Effector memory CD4-positive, alpha-beta T cell (primary cell): ENCODE measurements at regions not wholly inside any gene's neighbourhood (a gene's known extent, or its start where the extent isn't known, plus 50 kb on each side); places are given as distances from the start of the nearest gene placed in this dataset.
"Not testable (repeated sequence)": the region's sequence is repeated elsewhere in the genome, so short reads cannot be mapped to it uniquely, and the experiment has no call there.

Source experiments
- DNase-seq, 3 donors: peaks; one replicate each; pipeline ENCODE4 v3.0.0-alpha.2; 2020
- H3K27ac ChIP-seq: 2 replicates; pipeline ENCODE4 v1.7.0; 2013; ENCODE audit warnings: mild to moderate bottlenecking, low read length, moderate library complexity; ENCODE audit not compliant: insufficient read depth, poor library complexity, severe bottlenecking
- H3K27me3 ChIP-seq: replicated peaks from 2 replicates; pipeline ENCODE4 v1.7.0; 2013; ENCODE audit warnings: mild to moderate bottlenecking, low read length; ENCODE audit not compliant: insufficient read depth, control insufficient read depth, poor library complexity, severe bottlenecking
- H3K36me3 ChIP-seq: 2 replicates; pipeline ENCODE4 v1.7.0; 2013; ENCODE audit warnings: mild to moderate bottlenecking, low read length, moderate library complexity; ENCODE audit not compliant: control insufficient read depth, insufficient read depth
- H3K4me1 ChIP-seq: 2 replicates; pipeline ENCODE4 v1.7.0; 2013; ENCODE audit warnings: low read length, mild to moderate bottlenecking; ENCODE audit not compliant: control insufficient read depth, insufficient read depth, poor library complexity, severe bottlenecking
- H3K4me3 ChIP-seq: 2 replicates; pipeline ENCODE4 v1.7.0; 2013; ENCODE audit warnings: low read length, low read depth, mild to moderate bottlenecking; ENCODE audit not compliant: insufficient read depth, poor library complexity, severe bottlenecking
- H3K9me3 ChIP-seq: 2 replicates; pipeline ENCODE4 v1.7.0; 2013; ENCODE audit warnings: mild to moderate bottlenecking, low read length, moderate library complexity; ENCODE audit not compliant: control insufficient read depth

DNA sequence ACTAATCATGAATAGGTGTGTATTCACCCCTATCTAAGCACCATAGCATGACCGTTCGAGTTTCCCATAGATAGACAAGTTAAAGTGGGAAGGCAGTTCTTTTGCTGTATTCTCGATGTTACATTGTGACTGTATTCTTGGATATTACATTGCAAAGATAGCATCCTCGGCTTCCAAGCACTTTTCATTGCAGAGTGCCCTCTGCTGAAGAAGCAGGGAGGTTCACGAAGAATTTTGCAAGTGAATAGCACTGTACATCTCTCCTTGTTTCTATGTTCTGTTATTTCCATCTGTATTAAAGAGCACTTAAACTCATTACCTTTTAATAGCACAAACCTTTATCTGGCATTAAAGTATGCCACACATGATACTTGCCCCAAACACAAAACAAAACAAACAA lies 426.7 kb upstream of the ARX start:
- no peak for DNase-seq
- H3K4me1 ChIP-seq = no peaks in the 10 kb centered on the region
- no peaks in the 10 kb centered on the region for H3K9me3 ChIP-seq

DNA sequence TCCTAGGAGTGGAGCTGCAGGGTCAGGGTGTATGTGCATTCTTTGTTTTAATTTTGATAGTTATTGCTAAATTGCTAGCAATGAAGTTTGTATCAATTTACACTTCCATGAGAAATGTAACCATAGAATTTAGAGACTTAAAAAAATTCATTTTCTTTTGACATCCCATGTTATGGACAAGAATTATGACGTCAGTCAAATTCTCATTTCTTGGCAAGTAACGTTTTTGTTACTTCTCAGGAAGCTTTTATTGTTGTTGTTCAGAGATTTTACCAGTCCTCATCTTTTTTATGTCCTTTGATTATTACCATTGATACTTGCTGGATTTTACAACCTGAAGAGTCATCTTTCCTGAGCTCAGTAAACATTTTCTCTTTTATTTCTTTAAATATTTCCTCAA lies 417.5 kb upstream of the ARX start:
- H3K9me3 ChIP-seq = no peaks in the 10 kb centered on the region
- no peaks in the 10 kb centered on the region for H3K27me3 ChIP-seq

More for the DNA sequence above, 426.7 kb upstream of the ARX start:
- Histone ChIP-seq H3K4me3 (no peak overlapping the region), H3K27ac (no peak overlapping the region), H3K27me3 (no peaks in the 10 kb centered on the region), H3K36me3 (no peaks in the 10 kb centered on the region)

DNA sequence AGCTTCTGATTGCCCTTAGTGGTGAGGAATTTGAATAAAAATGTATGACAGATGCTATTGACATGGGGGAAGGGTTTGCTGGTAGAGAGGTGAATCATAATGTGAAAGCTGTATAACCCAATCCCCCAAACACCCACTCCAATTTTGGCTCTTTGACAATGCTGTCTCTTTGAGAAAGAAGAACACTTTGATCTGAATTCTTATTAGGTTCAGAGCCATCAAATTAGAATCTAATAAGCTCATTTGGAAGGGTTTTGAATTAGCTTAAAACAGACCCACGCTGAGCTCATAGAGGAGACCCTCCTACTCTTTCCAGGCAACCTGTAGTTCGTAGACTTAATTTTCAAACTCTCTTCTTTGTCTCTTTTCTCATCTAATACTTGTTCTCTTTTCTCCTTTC lies 416.6 kb upstream of the ARX start:
- Histone ChIP-seq H3K4me3 (no peak overlapping the region), H3K4me1 (no peaks in the 10 kb centered on the region), H3K27ac (no peak overlapping the region), H3K36me3 (no peaks in the 10 kb centered on the region), H3K27me3 (no peaks in the 10 kb centered on the region), H3K9me3 (no peaks in the 10 kb centered on the region)
- no peak for DNase-seq

More for the DNA sequence above, 417.5 kb upstream of the ARX start:
- no peaks in the 10 kb centered on the region for H3K36me3 ChIP-seq
- no peaks in the 10 kb centered on the region for H3K4me1 ChIP-seq
- no peak overlapping the region for H3K4me3 ChIP-seq
- no peak for DNase-seq
- no peak overlapping the region for H3K27ac ChIP-seq

DNA sequence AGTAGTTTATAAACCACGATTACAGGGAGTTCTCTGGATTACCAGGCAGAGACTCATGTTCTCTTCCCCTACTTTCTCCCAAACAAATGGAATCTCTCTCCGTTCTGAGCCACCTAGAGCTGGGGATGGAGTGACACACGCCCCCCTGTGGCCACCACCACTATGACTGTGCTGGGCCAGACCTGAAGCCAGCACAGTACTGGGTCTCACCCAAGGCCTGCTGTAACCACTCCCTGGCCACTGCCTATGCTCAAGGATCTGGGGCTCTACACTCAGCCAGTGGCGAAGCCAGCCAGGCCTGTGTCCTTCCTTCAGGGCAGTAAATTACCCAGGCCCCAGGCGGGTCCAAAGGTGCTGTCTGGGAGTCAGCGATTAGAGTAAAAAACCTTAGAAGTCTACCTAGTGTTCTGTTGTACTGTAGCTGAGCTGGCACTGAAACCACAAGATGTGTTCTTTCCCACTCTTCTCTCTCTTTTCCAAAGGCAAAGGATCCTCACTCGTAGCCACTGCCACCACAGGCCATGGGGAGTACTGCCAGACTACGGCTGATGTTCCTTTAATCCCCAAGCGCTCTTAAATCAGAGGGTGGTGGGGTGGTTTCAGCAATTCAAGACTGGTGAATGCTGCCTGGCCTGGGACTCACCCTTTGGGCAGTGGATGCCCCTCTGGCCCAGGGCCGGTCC lies 412.2 kb upstream of the ARX start:
- DNase-seq = no peak
- no peak overlapping the region for H3K4me3 ChIP-seq
- H3K9me3 ChIP-seq = no peaks in the 10 kb centered on the region
- no peaks in the 10 kb centered on the region for H3K27me3 ChIP-seq
- H3K36me3 ChIP-seq = no peaks in the 10 kb centered on the region
- H3K4me1 ChIP-seq = no peaks in the 10 kb centered on the region
- no peak overlapping the region for H3K27ac ChIP-seq

DNA sequence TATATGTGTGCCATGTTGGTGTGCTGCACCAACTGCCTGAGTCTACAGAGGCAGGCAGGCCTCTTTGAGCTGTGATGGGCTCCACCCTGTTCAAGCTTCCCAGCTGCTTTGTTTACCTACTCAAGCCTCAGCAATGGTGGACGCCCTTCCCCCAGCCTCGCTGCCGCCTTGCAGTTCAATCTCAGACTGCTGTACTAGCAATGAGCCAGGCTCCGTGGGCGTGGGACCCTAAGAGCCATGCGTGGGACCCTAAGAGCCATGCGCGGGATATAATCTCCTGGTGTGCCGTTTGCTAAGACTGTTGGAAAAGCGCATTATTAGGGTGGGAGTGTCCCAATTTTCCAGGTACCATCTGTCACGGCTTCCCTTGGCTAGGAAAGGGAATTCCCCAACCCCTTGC lies 388.4 kb upstream of the ARX start:
- H3K36me3 ChIP-seq, H3K27ac ChIP-seq, DNase-seq, H3K4me1 ChIP-seq, H3K27me3 ChIP-seq, H3K9me3 ChIP-seq, H3K4me3 ChIP-seq: not testable (repeated sequence)

DNA sequence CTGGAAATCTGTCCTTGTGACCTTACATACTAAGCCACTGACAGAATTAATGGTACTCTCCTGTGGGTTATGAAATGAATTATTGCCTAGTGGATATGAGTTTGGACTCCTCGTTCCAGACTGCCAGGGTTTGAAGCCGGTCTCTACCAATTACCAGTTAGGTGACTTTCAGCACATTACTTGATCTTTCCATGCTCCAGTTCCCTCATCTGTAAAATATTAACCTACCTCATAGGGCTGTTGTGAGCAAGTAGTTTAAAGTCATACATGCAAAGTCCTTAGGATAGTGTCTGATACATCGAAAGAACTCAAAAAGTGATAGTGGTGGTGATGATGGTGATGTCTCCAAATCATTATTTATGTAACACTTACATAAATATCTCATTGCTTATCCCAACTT lies 373.5 kb upstream of the ARX start:
- Histone ChIP-seq H3K27ac (no peak overlapping the region), H3K36me3 (no peaks in the 10 kb centered on the region), H3K4me3 (no peak overlapping the region), H3K9me3 (no peaks in the 10 kb centered on the region), H3K4me1 (no peaks in the 10 kb centered on the region), H3K27me3 (no peaks in the 10 kb centered on the region)
- no peak for DNase-seq

DNA sequence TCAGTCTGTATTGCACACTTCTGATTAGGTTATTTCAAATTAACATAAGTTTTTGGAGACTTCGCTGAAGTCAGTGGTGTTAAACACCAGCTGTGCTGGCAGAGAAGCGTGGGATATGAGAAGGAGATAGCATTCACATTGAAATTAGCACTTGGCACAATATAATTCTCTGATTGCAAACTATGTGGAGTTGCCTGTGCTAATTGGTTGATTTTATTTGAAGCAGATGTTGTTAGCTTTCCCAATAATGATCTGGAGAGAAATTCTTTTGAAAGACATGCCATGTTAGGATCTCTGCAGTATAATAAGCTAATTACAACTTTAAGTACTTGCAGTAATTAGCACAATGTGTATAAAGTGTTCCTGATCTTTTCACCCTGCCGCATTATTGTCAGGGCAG lies 367.4 kb upstream of the ARX start:
- no peak overlapping the region for H3K4me3 ChIP-seq
- H3K36me3 ChIP-seq = no peaks in the 10 kb centered on the region
- H3K9me3 ChIP-seq = no peaks in the 10 kb centered on the region
- no peaks in the 10 kb centered on the region for H3K4me1 ChIP-seq
- no peaks in the 10 kb centered on the region for H3K27me3 ChIP-seq
- H3K27ac ChIP-seq = no peak overlapping the region
- DNase-seq = no peak

DNA sequence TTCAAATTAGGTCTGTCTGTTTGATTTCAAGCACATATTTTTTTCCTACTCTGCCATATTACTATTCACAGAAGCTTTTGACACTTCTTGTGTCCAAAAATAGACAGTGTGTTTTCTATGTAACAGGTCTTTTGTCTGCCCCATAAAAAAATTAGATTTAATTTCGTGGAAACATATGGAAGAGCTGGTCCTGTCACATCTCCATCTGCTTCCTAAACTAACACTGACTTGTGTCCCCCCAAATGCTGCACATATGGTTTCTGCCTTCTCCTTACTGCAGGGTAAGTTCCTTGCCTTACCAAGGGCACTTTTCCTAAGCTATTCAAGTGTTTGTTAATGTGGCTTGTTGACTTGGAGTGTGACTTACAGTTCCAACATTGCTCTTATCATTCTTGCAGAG lies 340.7 kb upstream of the ARX start:
- H3K4me1 ChIP-seq = no peaks in the 10 kb centered on the region
- no peak overlapping the region for H3K27ac ChIP-seq
- H3K36me3 ChIP-seq = no peaks in the 10 kb centered on the region
- no peaks in the 10 kb centered on the region for H3K9me3 ChIP-seq
- DNase-seq = no peak
- no peaks in the 10 kb centered on the region for H3K27me3 ChIP-seq
- no peak overlapping the region for H3K4me3 ChIP-seq

DNA sequence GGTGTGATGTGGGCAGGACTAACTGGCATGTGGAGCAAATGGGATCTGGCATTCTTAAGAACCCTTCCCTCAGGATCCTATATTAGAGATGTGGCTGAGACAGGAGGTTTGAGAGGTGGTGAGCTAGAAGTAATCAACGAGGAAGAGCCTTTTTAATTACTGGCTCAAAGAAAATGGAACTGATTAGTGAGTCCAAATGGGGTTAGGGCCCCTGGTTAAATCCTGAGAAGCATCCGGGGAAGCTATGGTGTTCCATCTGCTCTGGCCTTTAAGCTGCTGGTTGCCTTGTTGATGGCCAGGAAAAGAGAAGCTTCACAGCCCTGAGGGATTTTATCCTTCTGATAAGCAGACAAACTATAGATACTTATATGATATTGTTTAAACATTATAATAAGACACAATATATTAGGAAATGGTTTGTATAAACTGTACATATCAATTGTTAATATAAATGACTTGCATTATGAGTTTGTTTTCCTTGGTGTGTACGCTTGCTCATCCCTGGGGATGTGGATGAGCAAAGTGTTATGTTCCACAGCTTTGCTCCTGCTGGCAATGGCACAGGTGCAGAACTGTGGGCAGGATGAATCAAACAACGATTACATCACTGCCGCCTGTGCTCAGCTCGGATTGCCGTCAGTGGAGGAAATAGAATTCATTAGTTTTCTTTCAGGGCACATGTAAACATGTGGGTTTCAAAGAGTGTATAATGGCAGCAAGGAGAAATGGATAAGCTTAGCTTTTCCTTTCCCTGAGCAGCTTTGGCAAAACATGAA lies 328.6 kb upstream of the ARX start:
- Histone ChIP-seq H3K4me3 (no peak overlapping the region), H3K27me3 (no peaks in the 10 kb centered on the region), H3K36me3 (no peaks in the 10 kb centered on the region), H3K9me3 (no peaks in the 10 kb centered on the region), H3K27ac (no peak overlapping the region), H3K4me1 (no peaks in the 10 kb centered on the region)
- no peak for DNase-seq

DNA sequence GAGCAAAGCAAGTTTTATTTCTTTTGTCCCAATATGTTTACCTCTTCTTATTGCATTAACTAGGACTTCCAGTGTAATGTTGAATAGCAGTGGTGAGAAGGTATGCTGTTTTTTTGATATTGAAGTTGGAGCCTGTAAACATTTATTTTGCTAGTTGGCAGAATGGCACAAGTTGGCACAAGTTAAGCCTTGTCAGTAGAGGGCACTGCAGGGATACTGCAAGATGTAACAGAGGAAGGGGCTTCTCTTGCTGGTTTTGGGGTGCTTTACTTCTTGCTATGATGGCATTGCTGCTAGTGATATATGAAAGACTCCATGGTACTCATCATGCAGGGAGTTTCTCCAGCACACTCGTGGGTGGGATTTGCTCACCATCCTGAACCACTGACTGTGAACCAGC lies 327.3 kb upstream of the ARX start:
- Histone ChIP-seq H3K36me3 (no peaks in the 10 kb centered on the region), H3K9me3 (no peaks in the 10 kb centered on the region), H3K27me3 (no peaks in the 10 kb centered on the region)

More for the DNA sequence above, 327.3 kb upstream of the ARX start:
- Histone ChIP-seq H3K4me1 (no peaks in the 10 kb centered on the region), H3K4me3 (no peak overlapping the region), H3K27ac (no peak overlapping the region)
- DNase-seq = no peak
